GM18907 (cell line): ENCODE measurements at regions not wholly inside any gene's neighbourhood (a gene's known extent, or its start where the extent isn't known, plus 50 kb on each side); places are given as distances from the start of the nearest gene placed in this dataset.

ENCODE experiments used
- ATAC-seq: cut with Tn5 transposase; IDR thresholded peaks from one replicate; pipeline ENCODE4 v1.9.1; 2021; ENCODE audit warnings: mild to moderate bottlenecking, moderate library complexity; ENCODE audit not compliant: unreplicated experiment

DNA sequence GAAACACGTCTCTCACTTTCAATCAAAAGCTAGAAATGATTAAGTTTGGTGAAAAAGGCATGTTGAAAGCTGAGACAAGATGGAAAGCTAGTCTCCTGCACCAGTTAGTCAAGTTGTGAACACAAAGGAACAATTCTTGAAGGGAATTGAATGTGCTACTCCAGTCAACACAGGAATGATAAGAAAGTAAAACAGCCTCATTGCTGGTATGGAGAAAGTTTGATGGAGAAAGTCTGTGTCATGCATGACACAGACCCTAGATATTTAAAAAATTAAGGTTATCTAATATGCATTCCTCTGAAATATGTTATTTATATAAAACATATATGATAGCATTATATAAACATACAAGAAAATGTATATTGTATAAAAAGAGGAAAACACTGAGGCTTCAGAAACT is 699.4 kb upstream of the FZD8 start:
- no peak for ATAC-seq

DNA sequence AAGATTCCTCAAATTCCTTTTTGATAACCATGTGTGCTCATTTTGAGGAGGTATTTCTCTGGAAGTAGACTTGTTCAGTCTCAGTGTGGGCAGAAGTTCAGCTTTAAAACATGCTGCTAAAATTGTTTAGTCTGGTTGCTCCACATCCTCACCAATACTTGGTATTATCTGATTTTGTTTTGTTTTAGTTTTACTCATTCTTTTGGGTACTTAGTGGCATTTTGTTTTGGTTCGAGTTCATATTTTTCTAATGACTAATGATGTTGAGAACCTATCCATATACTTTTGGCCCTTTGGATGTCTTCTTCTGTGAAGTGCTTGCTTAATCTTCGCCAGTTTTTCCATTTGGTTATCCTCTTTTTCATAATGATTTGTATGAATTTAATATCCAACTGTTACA is 694.2 kb upstream of the FZD8 start:
- no peak for ATAC-seq

DNA sequence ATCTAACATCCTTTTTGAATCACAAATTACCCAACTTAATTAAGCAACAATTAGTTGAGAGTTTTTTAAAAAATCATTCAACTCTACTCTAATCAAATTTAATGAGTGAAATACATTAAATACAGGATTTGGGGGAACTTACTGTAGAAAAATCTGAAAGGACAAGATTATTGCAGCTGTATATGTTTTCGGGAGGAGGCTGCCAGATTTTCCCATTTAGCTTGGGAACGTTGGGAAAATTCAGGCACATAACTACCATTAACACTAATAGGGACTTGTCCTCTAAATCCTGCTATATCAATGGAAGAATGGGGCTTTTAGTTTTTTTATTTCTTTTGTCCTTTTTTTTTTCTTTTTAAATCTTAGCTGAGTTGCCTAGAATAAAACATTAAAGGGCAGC is 691.4 kb upstream of the FZD8 start:
- ATAC-seq = no peak

DNA sequence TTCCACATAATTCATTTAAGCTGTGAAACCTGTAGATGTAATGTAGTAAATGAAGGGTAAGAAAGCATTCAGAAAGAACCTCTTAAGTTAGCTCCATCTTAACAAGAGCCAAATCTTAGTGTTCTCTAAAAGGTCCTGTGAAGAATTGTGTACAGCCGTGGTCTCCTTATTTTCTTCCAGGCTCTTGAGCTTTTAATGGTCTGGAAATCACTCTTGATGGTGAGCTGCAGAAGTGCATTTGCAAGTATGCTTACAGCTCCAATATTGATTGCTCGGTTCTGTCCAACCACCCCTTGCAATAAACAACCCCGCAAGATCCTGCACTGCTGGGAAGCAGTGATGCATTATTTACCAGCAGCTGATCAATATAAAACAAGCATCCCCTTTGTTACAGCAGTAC is 690.8 kb upstream of the FZD8 start:
- ATAC-seq = no peak

DNA sequence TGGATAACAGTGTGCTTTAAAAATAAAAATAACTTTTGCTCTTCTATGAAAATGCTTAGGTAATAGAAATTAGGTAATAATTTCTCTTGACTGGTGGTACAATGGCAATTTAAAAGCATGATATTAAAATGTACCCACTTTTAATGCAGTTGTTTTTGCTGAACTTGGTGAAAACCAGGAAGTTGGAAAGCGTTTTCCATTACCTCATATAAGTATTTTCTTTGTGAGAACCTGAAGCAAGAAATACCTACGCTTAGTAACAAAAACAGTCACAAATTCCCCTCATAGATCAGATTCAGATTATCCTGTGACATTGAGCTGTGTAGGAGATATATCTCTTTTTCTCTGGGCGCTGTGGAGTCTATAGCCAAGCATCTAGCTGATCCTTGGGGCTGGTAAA is 689.0 kb upstream of the FZD8 start:
- no peak for ATAC-seq

DNA sequence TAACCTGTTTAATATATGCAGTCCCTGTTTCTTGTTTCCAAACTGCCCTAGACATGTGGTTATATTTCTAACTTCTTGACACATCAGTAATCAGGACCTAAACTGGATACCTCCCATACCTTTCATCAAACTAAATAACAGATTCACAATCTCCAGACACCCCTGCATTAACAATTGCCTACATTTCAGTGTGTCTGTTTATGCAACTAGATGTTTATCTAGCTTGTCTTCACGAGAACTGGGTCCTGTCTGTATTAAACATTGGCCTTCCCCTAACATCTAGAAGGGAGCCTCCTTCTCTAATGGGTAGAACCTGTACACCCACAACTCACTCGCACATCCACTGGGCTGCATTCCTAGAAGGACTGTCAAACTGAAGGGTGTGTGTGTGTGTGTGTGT is 683.7 kb upstream of the FZD8 start:
- no peak for ATAC-seq

DNA sequence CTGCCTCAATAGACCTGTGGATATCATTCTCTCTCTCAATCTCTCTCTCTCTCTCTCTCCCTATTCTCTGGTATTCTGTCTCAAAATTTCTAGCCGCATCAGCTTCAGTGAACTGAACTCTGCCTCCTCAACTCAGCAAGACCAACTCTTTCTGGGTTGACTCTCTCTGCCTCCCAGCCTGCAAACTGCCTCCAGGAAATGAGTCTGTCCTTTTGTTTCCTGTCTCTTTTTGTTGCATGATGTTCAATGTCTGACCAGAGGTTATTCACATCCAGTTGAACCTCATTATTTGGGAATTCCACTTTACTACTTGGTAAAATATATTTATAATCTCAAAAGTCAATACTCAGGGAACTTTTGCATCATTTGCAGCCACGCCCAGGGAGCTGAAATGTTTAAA is 682.7 kb upstream of the FZD8 start:
- ATAC-seq = no peak

DNA sequence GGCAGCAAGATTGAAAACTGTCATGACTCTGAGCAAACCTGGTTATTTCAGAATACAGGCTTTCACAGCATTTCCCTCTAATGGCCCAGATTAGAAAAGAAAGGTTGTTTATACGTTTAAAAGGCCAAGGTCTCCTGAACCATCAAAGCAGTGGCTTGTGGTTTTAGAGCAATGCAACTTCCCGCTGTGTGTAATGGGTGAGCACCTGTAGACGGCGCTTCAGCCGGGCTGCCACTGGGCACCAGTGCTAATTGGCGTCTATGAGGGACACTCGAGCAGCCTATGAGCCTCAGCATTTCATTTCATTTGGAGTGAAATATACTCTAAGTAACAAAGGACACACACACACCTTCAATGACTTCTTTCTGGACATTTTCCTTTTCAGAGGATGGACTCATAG is 671.0 kb upstream of the FZD8 start:
- no peak for ATAC-seq

DNA sequence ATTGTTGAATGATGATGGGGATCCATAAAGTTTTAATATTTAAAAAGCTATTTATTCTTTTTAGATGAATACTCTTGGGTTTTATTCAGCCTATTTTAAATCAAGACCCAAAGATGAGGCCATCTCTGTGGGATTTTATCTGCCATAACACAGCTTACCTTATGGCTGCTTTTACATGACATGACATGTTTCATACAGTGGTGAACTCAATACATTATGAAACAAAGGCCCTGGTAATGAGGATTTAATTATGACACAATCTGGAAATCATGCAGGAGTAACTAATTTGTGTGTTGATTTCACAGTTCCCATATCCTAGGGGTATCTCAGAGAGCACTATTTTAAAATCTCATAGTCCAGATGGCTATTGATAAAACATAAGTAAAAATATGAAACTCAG is 661.8 kb upstream of the FZD8 start:
- no peak for ATAC-seq

DNA sequence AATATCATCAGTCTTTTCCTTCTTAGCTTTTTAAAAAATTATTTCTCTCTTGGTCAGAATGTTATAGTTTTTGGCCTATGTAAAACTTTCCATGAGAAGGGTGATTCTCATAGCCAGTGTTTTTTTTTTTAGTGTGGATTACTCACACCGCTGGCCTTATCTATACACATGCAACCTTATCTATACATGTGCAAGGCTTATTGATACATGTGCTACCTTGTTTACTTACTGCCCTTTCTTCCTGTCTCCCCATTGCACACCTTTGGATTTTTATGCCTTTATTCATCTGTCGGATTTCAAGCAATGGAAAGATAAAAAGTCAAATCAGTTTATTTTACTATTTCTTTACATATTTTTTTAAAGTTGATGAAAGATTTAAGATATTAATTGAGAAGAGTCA is 660.0 kb upstream of the FZD8 start:
- no peak for ATAC-seq

DNA sequence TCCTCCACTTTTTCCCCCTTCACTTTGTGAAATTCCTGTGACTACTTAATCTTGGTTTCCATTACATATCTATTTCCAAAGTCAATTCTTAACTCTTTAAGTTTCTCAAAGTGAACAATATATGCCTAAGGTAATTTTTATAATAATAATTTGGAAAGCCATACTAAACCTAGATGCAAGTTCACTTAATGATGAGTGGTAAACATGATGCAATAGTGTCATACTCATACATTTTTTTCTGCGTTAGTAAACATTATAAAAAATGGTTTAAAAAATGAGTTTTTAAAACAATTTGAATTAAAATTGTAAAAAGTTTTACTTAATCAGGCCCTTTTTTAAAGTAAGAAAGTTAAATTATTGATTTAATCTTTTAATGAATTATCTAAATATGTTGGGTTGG is 659.4 kb upstream of the FZD8 start:
- ATAC-seq = no peak

DNA sequence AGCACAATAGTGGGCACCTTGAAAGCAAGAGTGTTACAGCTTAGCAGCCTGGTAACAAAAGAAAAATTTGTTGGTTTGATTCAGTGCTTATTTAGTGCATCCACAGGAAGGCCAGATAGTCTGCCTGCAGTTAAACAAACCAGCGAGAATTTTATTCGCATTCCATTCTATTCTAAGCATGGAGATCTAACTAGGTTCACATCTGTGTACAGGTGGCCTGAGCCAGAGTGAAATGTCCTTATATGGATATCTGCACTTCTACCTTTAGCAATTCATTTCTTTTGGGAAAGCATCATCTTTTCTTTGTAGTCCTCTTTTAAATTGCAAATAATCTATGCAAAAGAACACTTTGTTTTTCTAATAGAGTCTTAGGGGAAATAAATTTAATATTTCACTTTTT is 659.0 kb upstream of the FZD8 start:
- ATAC-seq = no peak

DNA sequence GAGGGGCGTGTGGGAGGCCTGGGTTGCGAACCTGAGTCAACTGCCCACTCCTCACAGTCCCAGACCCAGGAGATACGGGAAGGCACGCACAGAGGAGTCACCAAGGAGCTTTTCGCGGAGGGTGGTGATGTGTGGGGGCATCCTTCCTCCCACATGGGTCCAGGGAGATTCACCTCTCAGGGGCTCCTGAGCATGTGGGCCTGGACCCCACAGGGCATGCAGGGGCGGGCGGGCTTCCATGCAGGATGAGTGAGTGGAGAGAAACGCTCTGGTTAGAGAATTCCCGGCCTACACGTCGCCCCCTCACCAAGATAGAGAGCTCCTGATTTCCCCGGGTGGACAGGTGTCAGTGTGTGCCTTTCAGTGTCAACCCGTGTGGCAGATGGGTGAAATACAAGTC is 641.7 kb upstream of the FZD8 start:
- ATAC-seq = no peak

DNA sequence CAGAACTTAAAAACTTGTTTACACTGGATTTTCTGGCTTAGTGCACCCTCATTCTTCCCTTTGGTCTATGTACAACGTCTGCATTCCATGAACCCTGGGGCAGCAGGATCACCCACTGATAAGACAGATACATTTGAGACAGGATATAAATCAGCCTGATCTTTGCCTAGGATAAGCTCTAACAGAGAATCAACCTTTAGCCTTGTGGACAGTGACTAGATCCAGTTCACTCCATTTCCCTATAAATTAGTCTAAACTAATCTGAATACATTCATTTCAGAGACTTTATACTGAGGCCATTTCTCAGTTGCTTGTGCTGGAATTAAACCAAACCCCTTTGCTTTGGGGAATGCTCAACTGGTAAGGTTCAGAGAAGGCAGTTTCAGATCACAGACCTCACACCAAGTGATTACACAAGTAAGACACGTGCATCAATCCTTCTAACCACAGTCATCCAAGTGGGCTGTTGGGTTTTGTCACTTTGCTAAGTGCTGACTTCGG is 639.8 kb upstream of the FZD8 start:
- no peak for ATAC-seq

DNA sequence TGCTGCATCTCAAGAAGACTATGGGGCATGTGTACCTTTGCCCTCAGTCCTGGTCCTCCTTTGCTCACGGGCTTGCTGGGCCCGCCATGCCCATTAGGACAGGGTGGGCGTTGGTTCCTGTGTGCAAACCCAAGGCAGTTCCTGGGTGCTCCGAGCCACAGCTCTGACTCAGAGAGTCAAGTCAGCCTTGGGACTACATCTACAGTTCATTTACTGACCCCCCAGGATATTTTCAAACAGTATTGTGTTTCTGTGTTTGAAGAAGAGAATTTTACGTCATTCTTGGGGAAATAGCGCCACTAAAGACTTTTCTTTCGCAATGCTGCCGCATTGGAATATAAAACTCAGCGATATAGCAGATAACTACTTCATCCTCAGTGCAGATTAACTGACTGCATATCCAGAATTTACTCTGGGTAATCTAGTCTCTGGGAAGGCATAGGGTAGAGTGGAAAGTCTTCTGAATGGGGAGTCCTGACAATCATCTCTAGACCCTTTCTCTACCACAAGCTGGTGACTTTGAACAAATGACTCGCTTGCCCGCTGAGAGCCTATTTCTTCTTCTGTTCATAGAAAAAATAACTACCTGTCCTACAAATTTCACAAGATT is 638.9 kb upstream of the FZD8 start:
- no peak for ATAC-seq

DNA sequence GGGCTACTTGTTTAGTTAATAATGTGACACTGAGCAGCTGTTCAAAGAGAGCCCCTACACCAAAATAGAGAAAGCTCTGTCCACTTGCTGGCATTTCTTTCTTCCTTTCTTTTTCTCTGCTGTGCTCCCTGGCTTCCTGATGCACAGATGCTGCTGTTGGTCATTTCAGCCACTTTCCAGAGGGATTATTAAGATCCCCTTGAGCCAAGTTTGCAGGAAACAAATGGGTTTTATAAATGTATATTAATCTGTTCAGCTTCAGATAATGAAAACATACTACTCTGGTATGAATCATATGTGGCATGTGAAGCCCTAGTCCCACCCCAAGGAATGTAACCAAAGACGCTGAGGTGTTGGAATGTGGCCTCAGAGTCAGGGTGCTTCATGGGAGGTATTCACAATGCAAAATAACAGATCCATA is 638.2 kb upstream of the FZD8 start:
- no peak for ATAC-seq

DNA sequence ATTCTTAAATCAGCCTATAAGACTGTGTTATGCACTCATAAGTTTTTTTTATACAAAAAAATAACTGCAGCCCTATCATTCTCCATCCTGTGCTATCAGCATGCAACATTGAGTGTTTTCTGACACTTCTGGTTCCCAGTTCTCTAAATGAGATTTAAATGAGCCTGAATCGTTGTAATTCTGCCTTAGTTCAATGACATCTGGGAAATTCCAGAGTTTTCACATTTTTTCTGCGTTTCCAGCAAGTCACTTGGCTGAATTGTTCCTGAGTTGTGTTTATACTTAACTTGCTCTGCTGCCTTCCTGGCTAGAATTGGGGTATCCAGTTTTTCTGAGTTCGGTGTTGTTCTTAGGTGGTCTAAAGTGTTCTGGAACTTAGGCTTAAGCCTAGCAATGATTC is 636.1 kb upstream of the FZD8 start:
- ATAC-seq = no peak

DNA sequence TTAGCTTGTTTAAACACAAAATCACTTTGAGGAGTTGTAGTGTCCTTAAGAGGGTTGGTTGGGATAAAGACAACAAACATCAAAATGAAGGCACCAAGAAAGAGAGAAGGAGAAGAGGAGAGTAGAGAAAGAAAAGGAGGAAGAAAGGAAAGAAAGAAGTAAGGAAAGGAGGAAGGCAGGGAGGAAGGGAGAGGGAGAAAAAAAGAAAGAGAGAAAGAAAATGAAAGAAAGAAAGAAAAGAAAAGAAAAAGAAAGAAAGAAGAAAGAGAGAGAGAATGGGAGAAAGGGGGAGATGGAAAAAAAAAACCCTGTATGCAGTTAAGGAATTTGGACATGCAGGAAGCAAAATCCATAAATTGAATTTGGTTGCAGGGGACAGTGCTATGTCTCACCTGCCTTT is 635.4 kb upstream of the FZD8 start:
- ATAC-seq = no peak

DNA sequence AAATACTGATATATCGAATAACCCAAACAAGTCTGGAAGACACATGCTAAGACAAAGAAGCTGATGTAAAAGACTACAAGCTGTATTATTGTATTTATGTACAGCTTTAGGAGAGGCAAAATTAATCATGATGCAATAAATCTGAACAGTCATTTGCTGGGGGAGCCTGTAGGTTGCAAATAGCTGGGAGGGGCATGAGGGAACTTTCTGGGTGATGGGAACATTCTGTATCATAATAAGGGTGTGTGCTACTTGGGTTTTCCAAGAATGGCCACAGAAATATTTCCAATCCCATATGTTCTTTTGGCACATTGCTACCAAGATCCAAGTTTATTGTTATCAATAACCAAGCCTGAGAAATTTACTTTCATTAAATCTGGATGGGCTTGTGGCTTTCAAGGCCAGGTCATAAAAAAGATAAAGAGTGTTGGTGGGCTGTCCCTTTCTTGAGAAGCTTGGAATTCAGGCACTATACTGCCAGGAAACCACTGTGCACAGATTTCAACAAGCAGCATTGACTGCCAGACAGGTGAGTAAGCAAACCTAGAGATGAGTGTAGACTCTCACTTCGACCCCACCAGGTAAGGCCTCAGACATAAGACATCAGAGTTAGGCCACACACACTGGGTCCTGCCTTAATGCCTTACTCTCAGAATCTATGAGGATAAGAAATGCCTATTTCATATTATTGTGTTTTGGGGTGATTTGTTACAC is 629.7 kb upstream of the FZD8 start:
- ATAC-seq = no peak

DNA sequence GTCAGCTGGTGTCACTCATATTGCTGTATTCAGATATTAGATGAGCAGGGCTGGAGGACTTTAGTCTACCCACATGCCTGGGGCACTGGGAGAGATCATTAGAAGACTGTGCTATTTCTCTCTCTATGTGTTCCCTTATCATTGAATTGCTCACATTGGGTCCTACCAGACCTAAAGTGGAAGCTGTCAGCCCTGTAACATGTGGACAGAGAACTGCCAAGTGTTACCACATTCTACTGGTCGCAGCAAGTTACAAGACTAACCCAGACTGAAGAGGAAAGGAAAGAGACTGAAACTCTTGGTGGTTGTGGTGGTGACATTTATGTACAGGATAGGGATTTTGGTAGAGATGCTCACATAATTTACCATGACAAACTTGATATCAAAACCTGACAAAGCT is 627.1 kb upstream of the FZD8 start:
- no peak for ATAC-seq

DNA sequence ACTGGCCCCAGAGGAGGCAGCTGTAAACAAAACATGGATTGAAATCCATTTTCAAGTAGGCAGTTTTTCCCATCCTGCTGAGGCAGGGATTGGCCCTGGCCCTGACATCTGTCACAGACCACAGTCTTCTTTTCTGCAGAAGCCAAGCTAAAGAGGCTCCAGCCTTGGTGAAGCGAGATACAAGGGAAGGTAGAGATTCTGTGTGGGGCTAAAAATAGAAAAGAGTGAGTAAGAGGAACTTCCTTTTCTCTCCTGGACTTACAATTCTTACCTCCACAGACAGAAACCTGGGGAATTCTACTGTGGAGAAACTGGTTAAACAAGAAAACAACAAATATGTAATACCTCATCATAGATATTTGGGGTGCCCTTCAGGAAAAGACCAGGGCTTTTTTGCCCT is 624.8 kb upstream of the FZD8 start:
- no peak for ATAC-seq

DNA sequence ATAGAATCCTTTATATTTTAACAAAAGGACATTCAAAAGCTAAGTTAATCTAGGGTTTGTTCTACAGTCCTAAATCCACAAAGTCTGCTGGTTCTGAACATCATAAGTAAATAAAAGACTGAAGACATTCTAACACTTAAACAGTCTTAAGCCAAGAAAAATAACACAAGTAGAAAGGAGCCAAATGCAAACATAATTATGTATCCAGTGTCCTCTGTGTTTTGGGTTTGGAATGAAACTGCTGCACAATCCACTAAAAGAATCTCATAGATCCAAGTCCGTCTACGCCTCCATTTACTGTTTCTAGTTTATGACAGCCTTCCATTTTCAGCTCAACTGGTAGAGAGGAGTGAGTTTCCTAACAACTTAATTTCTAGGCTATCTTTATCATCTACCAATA is 623.6 kb upstream of the FZD8 start:
- no peak for ATAC-seq

DNA sequence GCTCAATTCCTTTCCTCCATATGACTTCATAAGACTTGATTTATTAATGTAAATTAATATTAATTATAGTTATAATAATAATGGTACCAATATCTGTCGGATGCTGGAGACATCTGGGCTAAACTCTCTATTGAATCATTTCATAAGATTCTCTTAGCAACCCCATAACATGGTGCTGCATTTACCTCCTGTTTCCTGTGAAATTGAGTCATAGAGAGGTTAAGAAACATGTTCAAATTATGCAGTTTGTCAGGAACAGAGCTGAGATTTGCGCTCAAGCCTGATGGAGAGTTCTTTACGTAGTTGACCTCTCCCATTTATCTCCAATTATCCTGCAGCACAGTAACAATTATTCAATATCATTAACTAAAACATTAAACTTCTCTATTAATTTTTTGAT is 621.8 kb upstream of the FZD8 start:
- ATAC-seq = no peak
